Effector memory CD4-positive, alpha-beta T cell (primary cell): ENCODE measurements at regions not wholly inside any gene's neighbourhood (a gene's known extent, or its start where the extent isn't known, plus 50 kb on each side); places are given as distances from the start of the nearest gene placed in this dataset.

Experiments
- DNase-seq, 3 donors: peaks; one replicate each; pipeline ENCODE4 v3.0.0-alpha.2; 2020
- H3K27ac ChIP-seq: 2 replicates; pipeline ENCODE4 v1.7.0; 2013; ENCODE audit warnings: mild to moderate bottlenecking, low read length, moderate library complexity; ENCODE audit not compliant: insufficient read depth, poor library complexity, severe bottlenecking
- H3K27me3 ChIP-seq: replicated peaks from 2 replicates; pipeline ENCODE4 v1.7.0; 2013; ENCODE audit warnings: mild to moderate bottlenecking, low read length; ENCODE audit not compliant: insufficient read depth, control insufficient read depth, poor library complexity, severe bottlenecking
- H3K36me3 ChIP-seq: 2 replicates; pipeline ENCODE4 v1.7.0; 2013; ENCODE audit warnings: mild to moderate bottlenecking, low read length, moderate library complexity; ENCODE audit not compliant: control insufficient read depth, insufficient read depth
- H3K4me1 ChIP-seq: 2 replicates; pipeline ENCODE4 v1.7.0; 2013; ENCODE audit warnings: low read length, mild to moderate bottlenecking; ENCODE audit not compliant: control insufficient read depth, insufficient read depth, poor library complexity, severe bottlenecking
- H3K4me3 ChIP-seq: 2 replicates; pipeline ENCODE4 v1.7.0; 2013; ENCODE audit warnings: low read length, low read depth, mild to moderate bottlenecking; ENCODE audit not compliant: insufficient read depth, poor library complexity, severe bottlenecking
- H3K9me3 ChIP-seq: 2 replicates; pipeline ENCODE4 v1.7.0; 2013; ENCODE audit warnings: mild to moderate bottlenecking, low read length, moderate library complexity; ENCODE audit not compliant: control insufficient read depth

DNA sequence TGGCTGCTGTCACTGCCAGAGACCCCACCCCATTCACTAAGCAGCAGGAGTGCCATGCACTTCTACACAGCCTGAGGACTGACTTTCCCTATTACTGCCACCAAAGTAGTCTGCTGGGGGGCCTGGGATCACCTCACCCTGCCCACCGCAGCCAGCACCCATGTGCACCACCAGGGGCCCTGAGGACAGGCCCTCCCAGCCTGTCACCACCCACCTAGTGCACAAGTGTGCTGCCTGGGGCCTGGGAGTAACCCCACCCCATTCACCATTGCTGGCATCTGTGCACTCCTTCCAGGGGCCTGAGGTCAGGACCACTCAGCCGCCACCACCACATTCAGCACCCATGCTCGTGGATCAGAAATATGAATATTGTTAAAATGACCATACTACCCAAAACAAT is 247.8 kb upstream of the NCKAP5 start:
- Histone ChIP-seq H3K4me3 (no peak overlapping the region), H3K27me3 (no peaks in the 10 kb centered on the region), H3K27ac (no peak overlapping the region), H3K4me1 (no peaks in the 10 kb centered on the region), H3K9me3 (no peaks in the 10 kb centered on the region), H3K36me3 (no peaks in the 10 kb centered on the region)
- no peak for DNase-seq

DNA sequence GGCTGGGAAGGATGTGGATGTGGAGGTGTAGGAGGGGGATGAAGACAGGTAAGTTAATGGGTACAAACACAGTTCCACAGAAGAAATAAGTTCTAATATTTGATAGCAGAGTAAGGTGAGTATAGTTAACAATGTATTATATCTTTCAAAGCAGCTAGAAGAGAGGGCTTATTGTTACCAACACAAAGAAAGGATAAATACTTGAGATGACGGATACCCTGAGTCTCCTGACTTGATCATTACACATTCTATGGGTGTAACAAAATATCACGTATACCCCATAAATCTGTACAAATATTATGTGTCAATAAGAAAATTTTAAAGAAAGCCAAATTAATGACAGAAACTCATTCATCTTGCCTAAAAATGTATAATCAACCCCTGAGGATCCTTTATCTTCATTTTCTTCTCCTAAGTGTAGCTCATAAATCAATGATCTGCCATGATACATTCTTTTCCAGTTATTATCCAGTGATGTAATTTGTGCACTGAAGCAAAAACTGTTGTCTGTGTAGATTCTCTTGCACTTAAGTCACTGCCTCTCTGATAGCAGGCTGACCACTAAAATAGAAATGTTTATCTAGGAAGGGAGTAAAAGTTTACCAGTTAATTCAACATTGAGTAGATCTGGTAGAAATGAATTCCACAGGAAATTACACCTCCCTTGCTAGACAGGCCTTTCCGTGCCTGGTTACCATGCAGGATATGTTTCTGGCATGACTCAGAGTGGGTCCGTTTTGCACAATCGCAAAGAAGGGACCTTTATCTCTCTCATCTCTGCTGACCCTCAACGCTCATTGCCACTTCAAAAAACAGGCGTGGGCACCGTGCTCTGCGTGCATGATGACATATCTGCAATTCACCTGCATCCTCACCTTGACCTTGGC is 249.7 kb upstream of the NCKAP5 start:
- Histone ChIP-seq H3K4me3 (no peak overlapping the region), H3K27me3 (no peaks in the 10 kb centered on the region), H3K4me1 (no peaks in the 10 kb centered on the region), H3K27ac (no peak overlapping the region), H3K36me3 (no peaks in the 10 kb centered on the region), H3K9me3 (no peaks in the 10 kb centered on the region)
- no peak for DNase-seq

DNA sequence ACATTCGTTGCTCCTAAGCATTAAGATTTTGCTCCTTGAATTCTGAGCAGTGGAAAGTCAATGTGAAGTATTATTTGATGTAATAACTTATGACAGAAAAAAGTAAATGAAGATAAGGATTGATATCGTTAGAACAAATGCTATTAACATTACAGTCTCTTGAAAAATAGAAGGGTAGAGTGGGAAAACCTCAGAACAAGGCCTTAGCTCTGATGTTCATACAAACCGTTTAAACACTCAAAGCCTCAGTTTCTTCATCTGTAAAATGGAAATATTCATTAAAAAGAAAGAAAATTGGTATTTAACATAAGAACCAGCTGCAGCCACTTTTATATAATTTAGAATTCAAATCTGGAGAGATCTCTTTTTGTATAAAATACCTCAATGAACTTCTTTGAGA is 250.4 kb upstream of the NCKAP5 start:
- no peak for DNase-seq
- Histone ChIP-seq H3K27me3 (no peaks in the 10 kb centered on the region), H3K27ac (no peak overlapping the region), H3K9me3 (no peaks in the 10 kb centered on the region), H3K36me3 (no peaks in the 10 kb centered on the region), H3K4me1 (no peaks in the 10 kb centered on the region), H3K4me3 (no peak overlapping the region)

DNA sequence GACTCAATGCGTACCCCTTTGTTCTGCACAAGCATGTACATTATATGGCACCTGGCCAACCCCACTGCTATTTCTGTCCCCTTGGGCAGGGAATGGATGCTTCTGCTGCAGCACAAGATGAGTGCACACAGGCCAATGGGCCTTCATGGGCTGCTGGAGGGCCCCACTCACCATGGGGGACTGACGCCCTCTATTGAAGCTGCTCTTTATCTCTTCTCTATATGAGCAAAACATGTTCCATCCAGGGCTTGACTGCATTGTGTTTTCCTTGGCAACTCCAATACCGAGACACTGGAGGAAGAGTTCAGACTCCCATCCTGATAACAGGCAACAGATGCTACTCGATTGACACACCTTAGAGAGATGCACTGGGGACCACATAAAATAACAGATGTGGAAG is 251.6 kb upstream of the NCKAP5 start:
- no peaks in the 10 kb centered on the region for H3K27me3 ChIP-seq
- no peak overlapping the region for H3K4me3 ChIP-seq
- no peaks in the 10 kb centered on the region for H3K4me1 ChIP-seq
- no peak overlapping the region for H3K27ac ChIP-seq
- no peaks in the 10 kb centered on the region for H3K9me3 ChIP-seq
- DNase-seq, result no peak
- no peaks in the 10 kb centered on the region for H3K36me3 ChIP-seq

DNA sequence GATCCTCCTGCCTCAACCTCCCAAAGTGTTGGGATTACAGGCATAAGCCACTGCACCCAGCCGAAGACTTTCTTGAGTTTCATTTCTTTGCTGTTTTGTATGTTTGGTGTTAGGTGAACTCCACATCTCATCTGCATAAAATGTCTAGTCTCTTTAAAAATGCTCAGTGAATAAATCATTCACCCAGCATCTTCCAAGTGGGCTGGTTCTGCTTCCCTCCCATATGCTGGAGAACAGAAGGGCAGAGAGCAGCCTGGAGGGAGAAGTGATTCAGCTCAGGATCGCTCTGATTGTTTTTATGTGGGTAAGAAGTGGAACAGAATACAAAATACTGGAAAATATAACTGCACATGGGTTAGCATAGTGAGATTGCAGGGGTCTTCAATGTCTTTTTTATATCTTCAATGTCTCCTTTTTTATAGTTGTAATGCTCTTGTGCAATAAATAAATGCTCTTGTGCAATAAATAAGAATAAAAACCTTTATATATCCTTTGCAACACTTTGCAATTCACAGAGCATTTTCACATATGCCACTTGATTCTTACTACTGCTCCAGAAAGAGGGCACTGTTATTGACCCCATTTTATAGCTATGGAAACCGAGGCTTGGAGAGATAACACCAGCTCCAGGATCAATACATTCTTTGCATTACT is 253.0 kb upstream of the NCKAP5 start:
- no peaks in the 10 kb centered on the region for H3K36me3 ChIP-seq
- H3K4me3 ChIP-seq, result no peak overlapping the region
- no peak for DNase-seq
- H3K4me1 ChIP-seq, result no peaks in the 10 kb centered on the region
- no peaks in the 10 kb centered on the region for H3K27me3 ChIP-seq
- H3K9me3 ChIP-seq, result no peaks in the 10 kb centered on the region
- H3K27ac ChIP-seq, result no peak overlapping the region

DNA sequence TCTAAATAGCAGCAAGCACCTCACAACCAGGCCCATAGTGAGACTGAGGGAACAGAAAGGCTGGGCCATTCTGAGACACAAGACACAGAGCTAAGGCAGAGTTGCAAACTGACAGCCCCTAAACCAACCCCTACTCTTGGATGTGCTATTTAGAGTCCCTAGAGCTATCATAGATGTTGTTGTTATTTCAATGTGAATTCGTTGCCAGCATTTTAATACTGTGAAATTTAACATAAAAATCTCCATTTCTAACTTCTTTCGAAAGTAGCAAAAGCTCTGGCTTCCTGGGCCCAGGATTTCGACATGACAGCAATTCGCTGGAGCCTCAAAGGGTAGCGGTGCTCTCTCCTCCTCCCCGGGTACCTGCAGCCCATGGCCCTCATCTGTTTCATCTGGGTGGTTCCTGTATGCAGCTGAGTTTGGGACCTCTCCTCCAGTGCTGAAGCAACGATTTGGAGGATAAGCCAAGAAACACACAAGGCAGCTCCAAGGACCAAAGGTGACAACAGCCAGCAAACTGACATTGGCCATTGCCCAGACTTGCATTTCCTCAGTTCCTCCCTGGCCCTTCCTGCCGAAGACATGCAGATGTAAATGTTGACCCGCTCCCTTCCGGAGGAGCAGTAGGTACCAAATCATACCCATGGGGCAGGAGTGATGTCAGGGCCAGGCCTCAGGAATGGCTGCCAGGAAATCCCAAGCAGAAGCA is 254.4 kb upstream of the NCKAP5 start:
- Histone ChIP-seq H3K27ac (no peak overlapping the region), H3K4me1 (no peaks in the 10 kb centered on the region), H3K27me3 (no peaks in the 10 kb centered on the region), H3K36me3 (no peaks in the 10 kb centered on the region), H3K4me3 (no peak overlapping the region), H3K9me3 (no peaks in the 10 kb centered on the region)
- no peak for DNase-seq

DNA sequence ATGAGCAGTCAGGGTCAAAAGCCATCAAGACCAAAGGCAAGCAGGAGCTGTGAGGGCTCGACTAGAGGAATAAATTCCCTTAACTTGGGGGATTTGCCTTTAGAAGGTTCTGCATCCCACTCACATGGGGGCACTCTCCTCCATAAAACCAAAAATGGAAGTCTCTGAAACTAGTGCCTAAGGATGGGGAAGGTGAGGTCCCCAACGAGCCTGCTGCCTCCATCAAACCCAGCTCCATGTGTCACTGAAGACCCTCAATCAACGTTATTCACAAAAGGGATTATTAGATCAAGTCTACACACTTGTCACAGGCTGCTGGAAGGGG is 254.9 kb upstream of the NCKAP5 start:
- H3K9me3 ChIP-seq, result no peaks in the 10 kb centered on the region
- DNase-seq, result no peak

DNA sequence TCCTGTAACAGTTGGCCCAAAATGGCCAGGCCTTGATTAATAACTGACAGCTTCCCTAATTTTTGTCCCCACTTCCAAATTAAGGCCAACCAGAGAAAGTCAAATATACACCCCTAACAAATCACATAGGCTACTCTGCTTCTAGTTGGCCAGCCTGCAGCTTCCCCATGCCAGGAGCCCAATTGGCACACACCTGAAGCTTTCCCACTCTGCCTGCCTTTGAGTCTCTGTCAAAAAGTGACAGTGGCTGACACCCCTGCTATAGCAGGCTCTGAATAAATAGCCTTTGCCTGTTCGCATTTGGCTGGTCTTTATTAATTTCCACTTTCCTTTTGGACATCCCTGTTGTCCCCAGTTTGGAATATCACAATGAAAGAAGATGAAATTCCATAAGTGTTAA is 256.6 kb upstream of the NCKAP5 start:
- no peaks in the 10 kb centered on the region for H3K4me1 ChIP-seq
- no peak overlapping the region for H3K27ac ChIP-seq
- H3K27me3 ChIP-seq, result no peaks in the 10 kb centered on the region
- H3K9me3 ChIP-seq, result no peaks in the 10 kb centered on the region
- no peaks in the 10 kb centered on the region for H3K36me3 ChIP-seq
- H3K4me3 ChIP-seq, result no peak overlapping the region
- DNase-seq, result no peak

More for the DNA sequence above, 254.9 kb upstream of the NCKAP5 start:
- no peaks in the 10 kb centered on the region for H3K4me1 ChIP-seq
- no peaks in the 10 kb centered on the region for H3K36me3 ChIP-seq
- no peaks in the 10 kb centered on the region for H3K27me3 ChIP-seq
- no peak overlapping the region for H3K4me3 ChIP-seq
- no peak overlapping the region for H3K27ac ChIP-seq

DNA sequence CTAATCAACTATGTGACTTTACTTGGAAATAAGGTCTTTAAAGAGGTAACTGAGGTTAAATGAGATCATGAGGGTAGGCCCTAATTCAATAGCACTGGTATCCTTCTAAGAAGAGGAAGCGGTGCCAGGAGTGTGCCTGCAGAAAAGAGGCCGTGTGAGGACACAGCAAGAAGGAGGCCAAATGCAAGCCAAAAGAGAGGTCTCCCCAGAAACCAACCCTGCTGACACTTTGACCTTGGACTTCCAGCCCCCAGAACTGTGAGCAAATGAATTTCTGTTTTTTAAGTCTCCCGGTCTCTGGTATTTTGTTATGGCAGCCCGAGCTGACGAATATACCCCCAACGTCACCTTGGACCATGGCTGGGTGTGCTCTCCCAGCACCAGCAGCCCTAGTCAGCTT is 257.5 kb upstream of the NCKAP5 start:
- Histone ChIP-seq H3K4me3 (no peak overlapping the region), H3K27me3 (no peaks in the 10 kb centered on the region), H3K9me3 (no peaks in the 10 kb centered on the region), H3K27ac (no peak overlapping the region), H3K36me3 (no peaks in the 10 kb centered on the region), H3K4me1 (no peaks in the 10 kb centered on the region)
- DNase-seq, result no peak

DNA sequence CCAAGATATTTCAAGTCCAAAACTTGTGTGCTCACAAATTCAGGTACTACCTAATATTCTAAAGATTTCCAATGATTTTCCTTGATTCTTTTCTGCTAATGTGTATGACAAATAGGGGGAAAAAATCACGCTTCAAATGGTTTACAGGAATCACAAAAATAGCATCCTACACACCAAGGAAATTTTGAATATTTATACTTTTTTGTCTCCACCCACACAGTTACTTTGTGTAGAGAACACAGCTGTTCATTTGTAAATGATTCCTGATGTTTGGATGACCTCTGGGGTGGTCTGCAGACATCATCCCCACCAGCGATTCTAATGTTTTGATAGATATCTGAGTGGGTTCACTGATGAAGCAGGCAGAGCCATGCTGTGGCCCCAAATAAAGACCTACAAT is 260.6 kb upstream of the NCKAP5 start:
- no peaks in the 10 kb centered on the region for H3K36me3 ChIP-seq
- no peak overlapping the region for H3K27ac ChIP-seq
- H3K27me3 ChIP-seq, result no peaks in the 10 kb centered on the region
- no peak for DNase-seq
- H3K4me3 ChIP-seq, result no peak overlapping the region
- no peaks in the 10 kb centered on the region for H3K4me1 ChIP-seq
- no peaks in the 10 kb centered on the region for H3K9me3 ChIP-seq
